ENCODE measurements at regions not wholly inside any gene's neighbourhood (a gene's known extent, or its start where the extent isn't known, plus 50 kb on each side); places are given as distances from the start of the nearest gene placed in this dataset.

GRCh38 chr6:168822376-168822775, 381.4 kb downstream of the SMOC2 start:
- TF ChIP-seq CTCF (conservative IDR thresholded peaks at IDR 0.05 in 1 of 2, IDR thresholded peaks at IDR 0.05 in 1 of 2; ENCODE audit: extremely low read depth in 1 of 2, insufficient read depth in 1 of 2, low read depth in 1 of 2, low read length in 2 of 2), result no peak
- TF ChIP-seq EZH2 (IDR thresholded peaks at IDR 0.05; ENCODE audit: borderline replicate concordance, low read length), result no peak

Measured in mammary epithelial cell (primary cell).